ENCODE measurements at regions not wholly inside any gene's neighbourhood (a gene's known extent, or its start where the extent isn't known, plus 50 kb on each side); places are given as distances from the start of the nearest gene placed in this dataset.

- TF ChIP-seq HNF1A (IDR thresholded peaks at IDR 0.05; ENCODE audit: low read depth) (peak; percentile 89), HNF1A (CRISPR knock-in tag; IDR thresholded peaks at IDR 0.05; ENCODE audit: borderline replicate concordance) (peak; percentile 90), FOXP1 (IDR thresholded peaks at IDR 0.05) (no peak), FOXP1 (CRISPR knock-in tag; IDR thresholded peaks at IDR 0.05) (0 out of 2 replicates have a peak, but pooled peaks have one; percentile 10), MAX (IDR thresholded peaks at IDR 0.05) (peak; percentile 45; the same call in 1 of the 2 replicates), HOXA3 (CRISPR knock-in tag; IDR thresholded peaks at IDR 0.05) (peak; percentile 57; the same call in 1 of the 2 replicates), TBX2 (CRISPR knock-in tag; IDR thresholded peaks at IDR 0.05; ENCODE audit: borderline replicate concordance) (peak; percentile 58; the same call in 1 of the 2 replicates), NRL (CRISPR knock-in tag; IDR thresholded peaks at IDR 0.05; ENCODE audit: borderline replicate concordance) (0 out of 2 replicates have a peak, but pooled peaks have one; percentile 21), EP300 (IDR thresholded peaks at IDR 0.05; ENCODE audit: low read depth in 2 of 2, low read length in 2 of 2) (no peak), EP300 (CRISPR knock-in tag; IDR thresholded peaks at IDR 0.05; ENCODE audit: borderline replicate concordance) (peak; percentile 30; the same call in 1 of the 2 replicates), PTBP1 (IDR thresholded peaks at IDR 0.05; ENCODE audit: low read depth, low read length, poor library complexity, severe bottlenecking) (no peak), SAP130 (CRISPR knock-in tag; IDR thresholded peaks at IDR 0.05; ENCODE audit: low read depth) (peak; percentile 13; the same call in 1 of the 2 replicates), SMARCE1 (IDR thresholded peaks at IDR 0.05; ENCODE audit: borderline replicate concordance) (no peak), ZNF7 (CRISPR knock-in tag; IDR thresholded peaks at IDR 0.05) (0 out of 2 replicates have a peak, but pooled peaks have one; percentile 51), BCL6 (CRISPR knock-in tag; IDR thresholded peaks at IDR 0.05) (peak; percentile 81), KDM2A (CRISPR knock-in tag; IDR thresholded peaks at IDR 0.05; ENCODE audit: borderline replicate concordance, low read depth) (peak; percentile 32; the same call in 1 of the 2 replicates), ZFX (CRISPR knock-in tag; IDR thresholded peaks at IDR 0.05; ENCODE audit: low read depth) (peak; percentile 66)
- TF ChIP-seq, protein P1, sequence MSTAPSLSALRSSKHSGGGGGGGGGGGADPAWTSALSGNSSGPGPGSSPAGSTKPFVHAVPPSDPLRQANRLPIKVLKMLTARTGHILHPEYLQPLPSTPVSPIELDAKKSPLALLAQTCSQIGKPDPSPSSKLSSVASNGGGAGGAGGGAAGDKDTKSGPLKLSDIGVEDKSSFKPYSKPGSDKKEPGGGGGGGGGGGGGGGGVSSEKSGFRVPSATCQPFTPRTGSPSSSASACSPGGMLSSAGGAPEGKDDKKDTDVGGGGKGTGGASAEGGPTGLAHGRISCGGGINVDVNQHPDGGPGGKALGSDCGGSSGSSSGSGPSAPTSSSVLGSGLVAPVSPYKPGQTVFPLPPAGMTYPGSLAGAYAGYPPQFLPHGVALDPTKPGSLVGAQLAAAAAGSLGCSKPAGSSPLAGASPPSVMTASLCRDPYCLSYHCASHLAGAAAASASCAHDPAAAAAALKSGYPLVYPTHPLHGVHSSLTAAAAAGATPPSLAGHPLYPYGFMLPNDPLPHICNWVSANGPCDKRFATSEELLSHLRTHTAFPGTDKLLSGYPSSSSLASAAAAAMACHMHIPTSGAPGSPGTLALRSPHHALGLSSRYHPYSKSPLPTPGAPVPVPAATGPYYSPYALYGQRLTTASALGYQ (CRISPR knock-in tag; IDR thresholded peaks at IDR 0.05): 0 out of 2 replicates have a peak, but pooled peaks have one; percentile 30
These were observed 149.1 kb upstream of the GATA6 start (continued) for GRCh38 chr18:22020127-22020866.
